ENCODE measurements at regions not wholly inside any gene's neighbourhood (a gene's known extent, or its start where the extent isn't known, plus 50 kb on each side); places are given as distances from the start of the nearest gene placed in this dataset.

DNA sequence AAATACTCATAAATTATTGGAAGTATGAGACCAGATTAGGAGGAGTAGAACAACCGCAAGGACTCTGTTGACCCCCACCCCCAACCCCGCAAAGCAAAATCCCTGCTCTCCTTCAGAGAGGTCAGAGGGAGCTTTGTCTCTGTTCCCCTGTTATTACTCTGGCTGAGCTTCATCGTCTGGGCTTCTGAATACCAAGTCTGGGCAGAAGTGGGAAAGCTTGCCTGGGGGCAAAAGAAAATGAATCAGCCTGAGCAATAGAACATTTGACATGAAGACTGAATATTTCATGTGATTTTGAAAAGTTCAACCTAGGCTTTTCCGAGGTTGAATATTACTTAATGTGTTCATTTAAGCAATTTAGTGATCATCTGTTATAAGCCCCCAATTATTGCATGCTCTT lies 114.6 kb upstream of the ARHGAP28 start:
- no peak for FAIRE-seq
- Histone ChIP-seq H4K20me1 (replicated peaks; ENCODE audit: control insufficient read depth, insufficient read depth, low read length) (no peaks in the 10 kb centered on the region), H3K4me1 (replicated peaks in 1 of 2; ENCODE audit: control insufficient read depth in 2 of 2, insufficient read depth in 2 of 2, low read length in 2 of 2) (no peaks in the 10 kb centered on the region), H2AFZ (ENCODE audit: low read depth, low read length) (no peak overlapping the region), H3K79me2 (ENCODE audit: control insufficient read depth, insufficient read depth, low read length) (no peaks in the 10 kb centered on the region), H3K4me2 (ENCODE audit: insufficient read depth, low read length) (no peak overlapping the region), H3K9me3 (replicated peaks; ENCODE audit: control insufficient read depth, insufficient read depth, low read depth, low read length) (no peaks in the 10 kb centered on the region), H3K9me1 (ENCODE audit: control insufficient read depth, insufficient read depth, low read length) (no peaks in the 10 kb centered on the region), H3K27me3 (ENCODE audit: control insufficient read depth in 2 of 2, insufficient read depth in 2 of 2, low read length in 2 of 2) (peaks cover 4 to 6% of the 10 kb centered on the region in 2 experiments; a peak in 1 of 5 replicates), H3K36me3 (ENCODE audit: control insufficient read depth, insufficient read depth, low read length) (no peaks in the 10 kb centered on the region), H3K4me3 (no peak overlapping the region), H3K27ac (ENCODE audit: extremely low read depth, low read depth, low read length) (no peak overlapping the region), H3K9ac (ENCODE audit: insufficient read depth in 1 of 2, low read depth in 2 of 2, low read length in 2 of 2) (no peak overlapping the region)
- WGBS (ENCODE audit: insufficient coverage, low coverage, missing lambda C conversion rate): 0% methylated on average over 4 of the region's 4 CpGs
- TF ChIP-seq RBM17 (IDR thresholded peaks at IDR 0.05; ENCODE audit: borderline replicate concordance, low read depth, low read length): no peak
- TF ChIP-seq COPS2 (conservative IDR thresholded peaks at IDR 0.05): no peak
- TF ChIP-seq, protein P1, sequence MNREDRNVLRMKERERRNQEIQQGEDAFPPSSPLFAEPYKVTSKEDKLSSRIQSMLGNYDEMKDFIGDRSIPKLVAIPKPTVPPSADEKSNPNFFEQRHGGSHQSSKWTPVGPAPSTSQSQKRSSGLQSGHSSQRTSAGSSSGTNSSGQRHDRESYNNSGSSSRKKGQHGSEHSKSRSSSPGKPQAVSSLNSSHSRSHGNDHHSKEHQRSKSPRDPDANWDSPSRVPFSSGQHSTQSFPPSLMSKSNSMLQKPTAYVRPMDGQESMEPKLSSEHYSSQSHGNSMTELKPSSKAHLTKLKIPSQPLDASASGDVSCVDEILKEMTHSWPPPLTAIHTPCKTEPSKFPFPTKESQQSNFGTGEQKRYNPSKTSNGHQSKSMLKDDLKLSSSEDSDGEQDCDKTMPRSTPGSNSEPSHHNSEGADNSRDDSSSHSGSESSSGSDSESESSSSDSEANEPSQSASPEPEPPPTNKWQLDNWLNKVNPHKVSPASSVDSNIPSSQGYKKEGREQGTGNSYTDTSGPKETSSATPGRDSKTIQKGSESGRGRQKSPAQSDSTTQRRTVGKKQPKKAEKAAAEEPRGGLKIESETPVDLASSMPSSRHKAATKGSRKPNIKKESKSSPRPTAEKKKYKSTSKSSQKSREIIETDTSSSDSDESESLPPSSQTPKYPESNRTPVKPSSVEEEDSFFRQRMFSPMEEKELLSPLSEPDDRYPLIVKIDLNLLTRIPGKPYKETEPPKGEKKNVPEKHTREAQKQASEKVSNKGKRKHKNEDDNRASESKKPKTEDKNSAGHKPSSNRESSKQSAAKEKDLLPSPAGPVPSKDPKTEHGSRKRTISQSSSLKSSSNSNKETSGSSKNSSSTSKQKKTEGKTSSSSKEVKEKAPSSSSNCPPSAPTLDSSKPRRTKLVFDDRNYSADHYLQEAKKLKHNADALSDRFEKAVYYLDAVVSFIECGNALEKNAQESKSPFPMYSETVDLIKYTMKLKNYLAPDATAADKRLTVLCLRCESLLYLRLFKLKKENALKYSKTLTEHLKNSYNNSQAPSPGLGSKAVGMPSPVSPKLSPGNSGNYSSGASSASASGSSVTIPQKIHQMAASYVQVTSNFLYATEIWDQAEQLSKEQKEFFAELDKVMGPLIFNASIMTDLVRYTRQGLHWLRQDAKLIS (CRISPR knock-in tag; IDR thresholded peaks at IDR 0.05): no peak
- no peak for TF ChIP-seq MEF2D (tag; conservative IDR thresholded peaks at IDR 0.05; ENCODE audit: low read depth)
- TF ChIP-seq CBFA2T2 (conservative IDR thresholded peaks at IDR 0.05): no peak
- no peak for TF ChIP-seq ATF1 (CRISPR knock-in tag; IDR thresholded peaks at IDR 0.05)
- TF ChIP-seq ATF1 (tag; IDR thresholded peaks at IDR 0.05): no peak
- TF ChIP-seq, protein P2, sequence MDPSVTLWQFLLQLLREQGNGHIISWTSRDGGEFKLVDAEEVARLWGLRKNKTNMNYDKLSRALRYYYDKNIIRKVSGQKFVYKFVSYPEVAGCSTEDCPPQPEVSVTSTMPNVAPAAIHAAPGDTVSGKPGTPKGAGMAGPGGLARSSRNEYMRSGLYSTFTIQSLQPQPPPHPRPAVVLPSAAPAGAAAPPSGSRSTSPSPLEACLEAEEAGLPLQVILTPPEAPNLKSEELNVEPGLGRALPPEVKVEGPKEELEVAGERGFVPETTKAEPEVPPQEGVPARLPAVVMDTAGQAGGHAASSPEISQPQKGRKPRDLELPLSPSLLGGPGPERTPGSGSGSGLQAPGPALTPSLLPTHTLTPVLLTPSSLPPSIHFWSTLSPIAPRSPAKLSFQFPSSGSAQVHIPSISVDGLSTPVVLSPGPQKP (CRISPR knock-in tag; IDR thresholded peaks at IDR 0.05): no peak
- DNase-seq (ENCODE audit: extremely low read depth in 1 of 4, low spot score in 3 of 4): no peak
- intact Hi-C loops (cut with micrococcal nuclease): no loop called here
- BruUV-seq (replicated peaks): no TSS peak
- no peak for ATAC-seq
- POLR2A ChIA-PET: interaction anchor here (0.9 kb wide), 1 partner anchor 9 kb away, joined by 5 read pairs; no protein-coding TSS in a partner anchor
- in situ Hi-C loops (cut with MboI): no loop called here
- CTCF ChIA-PET (ENCODE audit: low intra/inter-chr PET ratio): no interaction called here
